Transverse colon (tissue), 4 donors: ENCODE measurements at regions not wholly inside any gene's neighbourhood (a gene's known extent, or its start where the extent isn't known, plus 50 kb on each side); places are given as distances from the start of the nearest gene placed in this dataset.

Source experiments
- CTCF ChIP-seq, 5 experiments: fragments of 200-600 bp in 3 of 5; fragments of 450-650 bp in 2 of 5; sonication (generic) in 3 of 5; IDR thresholded peaks; 1 replicate in 2 of 5; 2 replicates in 3 of 5; pipeline ENCODE4 v1.5.1; 2016 to 2017; ENCODE audit warnings: antibody characterized with exemption in 5 of 5, inconsistent platforms in 3 of 5, mild to moderate bottlenecking in 2 of 5, moderate library complexity in 1 of 5
- POLR2A ChIP-seq: fragments of 450-650 bp; IDR thresholded peaks from one replicate; pipeline ENCODE4 v1.6.1; 2016; ENCODE audit warnings: antibody characterized with exemption, mild to moderate bottlenecking, moderate library complexity
- POLR2AphosphoS5 ChIP-seq, 3 donors: sonication (generic); formaldehyde crosslinking; IDR thresholded peaks; one replicate each; pipeline ENCODE4 v1.6.1; 2016; ENCODE audit warnings: antibody characterized with exemption in 3 of 3

- no peak for TF ChIP-seq CTCF (IDR thresholded peaks at IDR 0.05)
- no peak for TF ChIP-seq POLR2AphosphoS5 (IDR thresholded peaks at IDR 0.05)
- TF ChIP-seq POLR2A = no peak
Measured at GRCh38 chr12:113586461-113586860, 114.8 kb upstream of the LHX5 start.
